PC-3 (cell line): ENCODE measurements at regions not wholly inside any gene's neighbourhood (a gene's known extent, or its start where the extent isn't known, plus 50 kb on each side); places are given as distances from the start of the nearest gene placed in this dataset.

Experiments
- EZH2phosphoT487 ChIP-seq: fragments of 300-600 bp; sonication (generic); IDR thresholded peaks from 2 replicates; pipeline ENCODE4 v1.6.1; 2018; ENCODE audit warnings: mild to moderate bottlenecking, antibody characterized with exemption, low read length, borderline replicate concordance
- TF ChIP-seq, protein P1 (sequence below): fragments of 300-600 bp; sonication (generic); conservative IDR thresholded peaks from 2 replicates; pipeline ENCODE4 v1.5.1; 2017; ENCODE audit warnings: antibody characterized with exemption, low read depth, mild to moderate bottlenecking, low read length

DNA sequence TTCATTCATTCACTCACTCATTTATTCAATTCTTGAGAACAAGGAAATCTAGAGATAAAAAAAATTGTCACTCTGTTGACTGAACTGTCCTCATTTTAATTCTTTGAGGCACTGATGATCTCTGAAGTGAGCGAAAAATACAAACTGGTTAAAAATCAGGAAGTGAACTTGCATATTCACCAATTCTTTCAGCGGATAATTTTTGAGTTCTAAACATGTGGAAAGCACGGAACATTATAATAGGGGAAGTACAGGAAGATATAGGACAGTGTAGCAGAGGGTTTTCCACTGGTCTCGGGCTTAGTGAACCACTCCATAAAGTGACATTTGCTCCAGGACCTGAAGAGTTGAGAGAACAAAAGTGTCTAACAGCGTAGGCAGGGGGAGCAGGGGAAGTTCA, 169.5 kb downstream of the TLR4 start:
- TF ChIP-seq, protein P1, sequence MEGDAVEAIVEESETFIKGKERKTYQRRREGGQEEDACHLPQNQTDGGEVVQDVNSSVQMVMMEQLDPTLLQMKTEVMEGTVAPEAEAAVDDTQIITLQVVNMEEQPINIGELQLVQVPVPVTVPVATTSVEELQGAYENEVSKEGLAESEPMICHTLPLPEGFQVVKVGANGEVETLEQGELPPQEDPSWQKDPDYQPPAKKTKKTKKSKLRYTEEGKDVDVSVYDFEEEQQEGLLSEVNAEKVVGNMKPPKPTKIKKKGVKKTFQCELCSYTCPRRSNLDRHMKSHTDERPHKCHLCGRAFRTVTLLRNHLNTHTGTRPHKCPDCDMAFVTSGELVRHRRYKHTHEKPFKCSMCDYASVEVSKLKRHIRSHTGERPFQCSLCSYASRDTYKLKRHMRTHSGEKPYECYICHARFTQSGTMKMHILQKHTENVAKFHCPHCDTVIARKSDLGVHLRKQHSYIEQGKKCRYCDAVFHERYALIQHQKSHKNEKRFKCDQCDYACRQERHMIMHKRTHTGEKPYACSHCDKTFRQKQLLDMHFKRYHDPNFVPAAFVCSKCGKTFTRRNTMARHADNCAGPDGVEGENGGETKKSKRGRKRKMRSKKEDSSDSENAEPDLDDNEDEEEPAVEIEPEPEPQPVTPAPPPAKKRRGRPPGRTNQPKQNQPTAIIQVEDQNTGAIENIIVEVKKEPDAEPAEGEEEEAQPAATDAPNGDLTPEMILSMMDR, result no peak
- TF ChIP-seq EZH2phosphoT487, result no peak
